Ectodermal cell (in vitro differentiated cells): ENCODE measurements at regions not wholly inside any gene's neighbourhood (a gene's known extent, or its start where the extent isn't known, plus 50 kb on each side); places are given as distances from the start of the nearest gene placed in this dataset.

ENCODE experiments used
- H3K27ac ChIP-seq: 2 replicates; pipeline ENCODE4 v1.7.0; 2013; ENCODE audit warnings: mild to moderate bottlenecking, low read depth, low read length; ENCODE audit not compliant: insufficient read depth, poor library complexity, severe bottlenecking
- H3K27me3 ChIP-seq: 2 replicates; pipeline ENCODE4 v1.7.0; 2013; ENCODE audit warnings: mild to moderate bottlenecking, low read length; ENCODE audit not compliant: insufficient read depth, control insufficient read depth, poor library complexity, severe bottlenecking
- H3K36me3 ChIP-seq: one replicate; pipeline ENCODE4 v1.7.0; 2013; ENCODE audit warnings: low read length; ENCODE audit not compliant: control insufficient read depth, insufficient read depth
- H3K4me1 ChIP-seq: one replicate; pipeline ENCODE4 v1.7.0; 2013; ENCODE audit warnings: low read length; ENCODE audit not compliant: control insufficient read depth, insufficient read depth
- H3K4me3 ChIP-seq: 2 replicates; pipeline ENCODE4 v1.7.0; 2013; ENCODE audit warnings: low read depth, low read length, control low read depth; ENCODE audit not compliant: insufficient read depth
- H3K9me3 ChIP-seq: 2 replicates; pipeline ENCODE4 v1.7.0; 2013; ENCODE audit warnings: mild to moderate bottlenecking, low read length, moderate library complexity; ENCODE audit not compliant: control insufficient read depth
- WGBS, 2 experiments: methylation state at CpG; one replicate each; pipeline ENCODE4 v1.1.7; 2013; ENCODE audit warnings: missing lambda C conversion rate in 2 of 2; 5-methylcytosine and 5-hydroxymethylcytosine counted together

DNA sequence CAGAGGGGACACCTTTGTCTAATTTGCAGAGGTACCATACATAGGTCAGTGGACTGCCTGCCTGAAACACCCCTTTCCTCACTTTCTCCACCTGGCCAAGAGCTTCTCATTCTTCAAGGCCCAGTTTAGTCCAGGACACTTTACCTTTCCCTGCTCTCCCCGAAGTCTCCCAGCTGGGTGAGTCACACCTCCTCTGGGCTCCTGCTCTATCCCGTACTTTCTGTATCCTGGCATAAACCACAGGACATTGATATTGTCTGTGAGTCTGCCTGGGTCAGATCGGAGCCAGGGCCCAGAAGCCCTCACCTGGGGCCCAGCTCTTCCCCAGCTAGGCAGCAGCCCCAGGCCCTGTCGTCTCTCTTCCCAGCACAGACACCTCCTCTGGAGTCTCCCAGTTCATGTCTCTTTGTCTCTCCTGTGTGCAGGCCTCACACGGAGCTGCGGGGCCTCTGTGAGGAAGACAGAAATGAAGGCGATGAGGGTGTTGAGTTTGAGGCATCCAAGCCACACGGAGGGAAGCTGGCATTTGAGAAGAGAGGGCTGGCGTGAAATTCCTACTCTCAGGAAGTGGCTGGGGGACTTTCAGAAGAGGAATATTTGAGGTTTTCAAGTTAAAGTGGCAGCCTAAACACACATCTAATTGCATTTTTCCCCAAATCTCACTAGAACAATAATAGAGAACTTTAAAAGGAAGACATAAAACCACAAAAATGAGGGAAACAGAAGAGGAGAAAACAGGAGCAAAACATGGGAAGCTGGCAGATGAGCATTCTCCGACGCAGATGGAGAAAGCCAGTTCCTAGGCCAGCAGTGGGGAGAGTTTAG lies 79.6 kb upstream of the LAPTM4A start:
- no peaks in the 10 kb centered on the region for H3K27me3 ChIP-seq
- H3K4me3 ChIP-seq, result no peak overlapping the region
- no peaks in the 10 kb centered on the region for H3K9me3 ChIP-seq
- H3K36me3 ChIP-seq, result no peaks in the 10 kb centered on the region
- 83 to 86% methylated on average over 11 of the region's 11 CpGs for WGBS, 2 experiments
- no peak overlapping the region for H3K27ac ChIP-seq
- no peaks in the 10 kb centered on the region for H3K4me1 ChIP-seq

DNA sequence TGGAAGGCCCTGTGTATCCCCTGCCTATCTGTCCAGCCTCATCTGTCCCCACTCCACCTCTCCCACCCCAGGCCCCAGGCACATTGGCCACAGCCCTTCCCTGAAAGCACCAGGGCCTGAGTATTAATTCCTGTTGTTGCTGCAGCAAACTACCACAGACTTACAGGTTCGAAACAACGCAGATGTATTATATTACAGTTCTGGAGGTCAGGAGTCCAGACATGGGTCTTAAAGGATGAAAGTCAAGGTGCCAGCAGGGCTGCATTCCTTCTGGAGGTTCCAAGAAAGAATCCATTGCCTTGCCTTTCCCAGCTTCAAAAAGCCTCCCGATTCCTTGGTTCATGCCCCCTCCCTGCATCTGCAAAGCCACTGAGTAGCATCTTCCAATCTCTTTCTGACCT lies 78.7 kb upstream of the LAPTM4A start:
- Histone ChIP-seq H3K4me1 (no peaks in the 10 kb centered on the region), H3K27ac (no peak overlapping the region)

DNA sequence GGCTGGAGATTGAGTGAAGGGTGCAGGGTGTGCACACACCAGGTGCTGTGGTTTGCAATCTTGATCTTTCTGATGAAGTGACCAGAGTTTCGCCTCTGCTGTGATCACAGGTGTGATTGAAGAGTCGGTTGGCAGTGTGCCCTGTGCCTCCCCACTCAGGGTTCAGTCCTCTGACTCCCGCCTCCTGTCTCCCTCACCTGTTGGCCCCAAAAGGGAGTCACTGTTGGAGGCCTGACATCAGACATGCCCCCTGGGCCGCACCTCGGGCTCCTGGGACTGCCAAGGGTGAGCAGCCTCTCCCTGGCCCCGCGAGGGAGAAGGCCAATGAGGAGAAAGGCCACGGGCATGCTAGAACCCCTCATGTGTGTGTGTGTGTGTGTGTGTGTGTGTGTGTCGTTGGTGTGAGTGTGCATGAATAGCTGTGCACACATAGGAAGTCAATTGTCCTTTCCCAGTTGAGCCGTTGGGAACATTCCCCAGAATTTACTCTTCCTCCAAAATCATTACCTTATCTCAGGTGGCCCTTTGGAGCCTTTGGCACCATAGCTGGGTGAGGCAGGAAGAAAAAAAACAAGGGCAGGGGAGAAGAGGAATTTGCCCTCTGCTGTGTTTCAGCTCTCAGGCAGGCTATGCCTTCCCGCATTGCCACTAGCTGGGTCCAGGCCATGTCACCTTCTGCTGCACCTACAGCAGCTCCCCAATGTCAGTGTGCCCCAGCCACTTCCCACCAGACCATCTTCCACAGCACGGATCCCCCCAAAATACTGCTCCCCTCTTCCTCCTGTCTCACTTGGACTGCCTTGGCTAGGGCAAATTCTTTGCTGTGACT lies 78.1 kb upstream of the LAPTM4A start:
- Histone ChIP-seq H3K36me3 (no peaks in the 10 kb centered on the region), H3K27ac (no peak overlapping the region), H3K4me3 (no peak overlapping the region), H3K27me3 (no peaks in the 10 kb centered on the region), H3K9me3 (no peaks in the 10 kb centered on the region), H3K4me1 (no peaks in the 10 kb centered on the region)
- WGBS, 2 experiments, result 90 to 91% methylated on average over 12 of the region's 12 CpGs

More for the DNA sequence above, 78.7 kb upstream of the LAPTM4A start:
- 91 to 96% methylated on average over 3 of the region's 3 CpGs for WGBS, 2 experiments
- no peaks in the 10 kb centered on the region for H3K27me3 ChIP-seq
- H3K36me3 ChIP-seq, result no peaks in the 10 kb centered on the region
- no peaks in the 10 kb centered on the region for H3K9me3 ChIP-seq
- H3K4me3 ChIP-seq, result no peak overlapping the region

- Histone ChIP-seq H3K9me3 (no peaks in the 10 kb centered on the region), H3K27me3 (no peaks in the 10 kb centered on the region), H3K36me3 (no peaks in the 10 kb centered on the region), H3K4me1 (no peaks in the 10 kb centered on the region), H3K27ac (no peak overlapping the region), H3K4me3 (no peak overlapping the region)
- WGBS, 2 experiments, result 91 to 93% methylated on average over 5 of the region's 5 CpGs
These were observed 77.3 kb upstream of the LAPTM4A start for GRCh38 chr2:20128506-20129330.

DNA sequence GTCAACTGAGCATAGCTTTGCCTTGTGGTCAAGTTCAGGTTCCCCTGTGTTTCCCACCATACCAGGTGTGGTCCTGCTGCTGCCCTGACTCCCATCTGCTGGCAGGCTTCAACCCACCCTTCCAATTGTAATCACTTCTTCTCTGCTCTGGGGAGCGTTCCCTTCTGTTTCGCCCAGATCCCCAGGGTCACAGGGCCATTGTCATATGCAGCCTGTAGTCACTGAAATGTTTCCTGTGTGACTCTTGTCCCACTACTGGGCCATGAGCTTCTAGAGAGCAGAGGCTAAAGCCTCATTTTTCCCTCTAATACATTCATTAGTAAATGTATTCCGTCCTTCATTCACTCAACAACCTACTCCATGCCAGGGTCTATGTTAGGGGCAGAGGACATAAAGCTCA lies 75.0 kb upstream of the LAPTM4A start:
- no peaks in the 10 kb centered on the region for H3K4me1 ChIP-seq
- no peaks in the 10 kb centered on the region for H3K9me3 ChIP-seq
- no peak overlapping the region for H3K27ac ChIP-seq
- no peaks in the 10 kb centered on the region for H3K36me3 ChIP-seq
- no peak overlapping the region for H3K4me3 ChIP-seq
- WGBS, 2 experiments, result 86 to 89% methylated on average over 3 of the region's 3 CpGs
- H3K27me3 ChIP-seq, result no peaks in the 10 kb centered on the region

DNA sequence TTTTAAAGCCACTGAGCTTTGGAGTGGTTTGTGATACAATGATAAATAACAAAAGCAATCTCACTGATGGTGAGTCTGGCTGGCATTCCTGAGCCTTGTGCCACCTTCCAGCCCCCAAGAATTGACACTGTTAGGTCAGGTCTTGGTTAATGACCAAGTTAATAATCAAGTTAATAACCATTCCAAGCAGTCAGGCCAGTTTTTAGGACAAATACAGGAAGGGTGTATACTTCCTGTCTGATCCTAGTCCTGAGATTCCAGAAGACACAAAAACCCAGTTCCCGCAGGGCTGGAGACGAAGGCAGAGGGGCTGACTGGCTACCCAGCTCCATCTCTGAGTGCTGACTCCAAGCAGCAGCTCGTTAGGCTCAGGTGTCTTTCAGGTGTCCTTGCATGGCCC lies 74.6 kb upstream of the LAPTM4A start:
- H3K27me3 ChIP-seq, result no peaks in the 10 kb centered on the region
- H3K9me3 ChIP-seq, result no peaks in the 10 kb centered on the region
- H3K4me3 ChIP-seq, result no peak overlapping the region
- no peaks in the 10 kb centered on the region for H3K4me1 ChIP-seq
- WGBS, 2 experiments, result 88 to 92% methylated on average over 3 of the region's 3 CpGs
- H3K27ac ChIP-seq, result no peak overlapping the region
- H3K36me3 ChIP-seq, result no peaks in the 10 kb centered on the region

GRCh38 chr2:20125616-20126015 lies 74.2 kb upstream of the LAPTM4A start:
- WGBS, 2 experiments, result 88 to 93% methylated on average over 3 of the region's 3 CpGs
- Histone ChIP-seq H3K27me3 (no peaks in the 10 kb centered on the region), H3K36me3 (no peaks in the 10 kb centered on the region), H3K9me3 (no peaks in the 10 kb centered on the region), H3K4me1 (no peaks in the 10 kb centered on the region), H3K4me3 (no peak overlapping the region), H3K27ac (no peak overlapping the region)

- Histone ChIP-seq H3K9me3 (no peaks in the 10 kb centered on the region), H3K27ac (no peak overlapping the region), H3K36me3 (no peaks in the 10 kb centered on the region), H3K4me3 (no peak overlapping the region), H3K27me3 (no peaks in the 10 kb centered on the region), H3K4me1 (no peaks in the 10 kb centered on the region)
- WGBS, 2 experiments, result 92 to 94% methylated on average over 6 of the region's 6 CpGs
These were observed 73.7 kb upstream of the LAPTM4A start for GRCh38 chr2:20125164-20125563.

GRCh38 chr2:20123871-20124594 lies 72.6 kb upstream of the LAPTM4A start:
- Histone ChIP-seq H3K4me1 (no peaks in the 10 kb centered on the region), H3K27ac (no peak overlapping the region), H3K36me3 (no peaks in the 10 kb centered on the region), H3K4me3 (no peak overlapping the region), H3K9me3 (no peaks in the 10 kb centered on the region), H3K27me3 (no peaks in the 10 kb centered on the region)
- 93% methylated on average over 4 of the region's 4 CpGs for WGBS, 2 experiments
